CD4-positive, alpha-beta memory T cell (primary cell): ENCODE measurements at regions not wholly inside any gene's neighbourhood (a gene's known extent, or its start where the extent isn't known, plus 50 kb on each side); places are given as distances from the start of the nearest gene placed in this dataset.

Source experiments
- CTCF ChIA-PET: fragments of 350-600 bp; sonication (Branson Sonifier 250); formaldehyde crosslinking; loops from one replicate; lab custom pipeline; 2021; ENCODE audit warnings: inconsistent platforms; ENCODE audit not compliant: partially characterized antibody; lab: Charles Lee
- POLR2A ChIA-PET: fragments of 350-600 bp; sonication (Branson Sonifier 250); formaldehyde crosslinking; loops from one replicate; lab custom pipeline; 2021; ENCODE audit not compliant: partially characterized antibody; lab: Charles Lee
- DNase-seq, 5 donors: peaks; one replicate each; pipeline versions ENCODE4 v3.0.0 to v3.0.0-alpha.2; 2020 to 2022; ENCODE audit warnings: mixed read lengths in 1 of 5
- H3K27ac ChIP-seq: one replicate; pipeline ENCODE4 v1.7.0; 2013; ENCODE audit warnings: low read depth, low read length
- H3K27me3 ChIP-seq: 2 replicates; pipeline ENCODE4 v1.7.0; 2013; ENCODE audit warnings: mild to moderate bottlenecking, low read length, moderate library complexity; ENCODE audit not compliant: insufficient read depth
- H3K36me3 ChIP-seq: 2 replicates; pipeline ENCODE4 v1.7.0; 2013; ENCODE audit warnings: mild to moderate bottlenecking, low read length, moderate library complexity; ENCODE audit not compliant: insufficient read depth
- H3K4me1 ChIP-seq: 2 replicates; pipeline ENCODE4 v1.7.0; 2013; ENCODE audit warnings: mild to moderate bottlenecking, low read length, moderate library complexity; ENCODE audit not compliant: insufficient read depth
- H3K4me3 ChIP-seq, 2 donors: one replicate each; pipeline ENCODE4 v1.7.0; 2013; ENCODE audit warnings: low read length in 2 of 2, mild to moderate bottlenecking in 1 of 2
- H3K9me3 ChIP-seq, 2 donors: one replicate each; pipeline ENCODE4 v1.7.0; 2013; ENCODE audit warnings: low read length in 2 of 2, control low read depth in 1 of 2; ENCODE audit not compliant: control insufficient read depth in 1 of 2
- H3K27ac Mint-ChIP-seq, 7 donors: one replicate each; pipeline ENCODE4 v1.8.0; 2020 to 2021; ENCODE audit warnings: mixed read lengths in 7 of 7, mild to moderate bottlenecking in 6 of 7, inconsistent platforms in 3 of 7, moderate library complexity in 3 of 7
- H3K27me3 Mint-ChIP-seq, 2 donors: one replicate each; pipeline ENCODE4 v1.8.0; 2020 to 2021; ENCODE audit warnings: mixed read lengths in 2 of 2
- H3K36me3 Mint-ChIP-seq, 2 donors: one replicate each; pipeline ENCODE4 v1.8.0; 2020 to 2021; ENCODE audit warnings: mixed read lengths in 2 of 2, inconsistent platforms in 1 of 2, mild to moderate bottlenecking in 1 of 2
- H3K4me1 Mint-ChIP-seq, 4 donors: one replicate each; pipeline ENCODE4 v1.8.0; 2020 to 2021; ENCODE audit warnings: mixed read lengths in 4 of 4, mild to moderate bottlenecking in 1 of 4
- H3K4me3 Mint-ChIP-seq, 8 donors: one replicate each; pipeline ENCODE4 v1.8.0; 2020 to 2021; ENCODE audit warnings: mixed read lengths in 8 of 8, mild to moderate bottlenecking in 7 of 8, moderate library complexity in 6 of 8, inconsistent platforms in 3 of 8
- H3K9me3 Mint-ChIP-seq, 8 donors: one replicate each; pipeline ENCODE4 v1.8.0; 2020 to 2021; ENCODE audit warnings: mixed read lengths in 8 of 8, mild to moderate bottlenecking in 5 of 8, inconsistent platforms in 3 of 8, moderate library complexity in 1 of 8
- intact Hi-C: fragments of 100-400 bp; cut with micrococcal nuclease; formaldehyde crosslinking; loops from one replicate; pipeline ENCODE4 v1.15.1; 2023

DNA sequence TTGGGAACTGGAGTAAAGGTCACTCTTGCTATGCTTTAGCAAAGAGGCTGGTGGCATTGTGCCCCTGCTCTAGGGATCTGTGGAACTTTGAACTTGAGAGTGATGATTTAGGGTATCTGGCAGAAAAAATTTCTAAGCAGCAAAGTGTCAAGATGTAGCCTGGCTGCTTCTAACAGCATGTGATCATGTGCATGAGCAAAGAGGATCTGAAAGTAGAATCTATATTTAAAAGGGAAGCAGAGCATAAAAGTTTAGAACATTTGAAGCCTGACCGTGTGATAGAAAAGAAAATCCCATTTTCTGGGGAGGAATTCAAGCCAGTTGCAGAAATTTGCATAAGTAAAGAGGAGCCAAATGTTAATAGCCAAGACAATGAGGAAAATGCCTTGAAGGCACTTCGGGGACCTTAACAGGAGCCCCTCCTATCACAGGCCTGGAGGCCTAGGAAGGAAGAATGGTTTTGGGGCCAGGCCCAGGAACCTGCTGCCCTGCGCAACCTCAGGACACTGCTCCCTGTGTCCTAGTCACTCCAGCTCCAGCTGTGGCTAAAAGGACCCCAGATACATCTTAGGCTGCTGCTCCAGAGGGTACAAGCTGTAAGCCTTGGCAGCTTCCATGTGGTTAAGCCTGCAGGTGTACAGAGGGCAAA is 212.2 kb upstream of the LINGO1 start:
- POLR2A ChIA-PET: no interaction called here
- Mint-ChIP-seq H3K4me3 (no peak overlapping the region), H3K27me3 (peaks cover 26 to 36% of the 10 kb centered on the region in 2 donors), H3K9me3 (peaks cover 0 to 16% (median 10%) of the 10 kb centered on the region in 8 donors), H3K4me1 (no peaks in the 10 kb centered on the region), H3K36me3 (no peaks in the 10 kb centered on the region), H3K27ac (no peak overlapping the region)
- Histone ChIP-seq H3K4me3 (no peak overlapping the region), H3K27me3 (peaks cover 5% of the 10 kb centered on the region), H3K4me1 (no peaks in the 10 kb centered on the region), H3K36me3 (no peaks in the 10 kb centered on the region), H3K27ac (no peak overlapping the region), H3K9me3 (no peaks in the 10 kb centered on the region)
- CTCF ChIA-PET: no interaction called here
- intact Hi-C loops: no loop called here
- no peak for DNase-seq

DNA sequence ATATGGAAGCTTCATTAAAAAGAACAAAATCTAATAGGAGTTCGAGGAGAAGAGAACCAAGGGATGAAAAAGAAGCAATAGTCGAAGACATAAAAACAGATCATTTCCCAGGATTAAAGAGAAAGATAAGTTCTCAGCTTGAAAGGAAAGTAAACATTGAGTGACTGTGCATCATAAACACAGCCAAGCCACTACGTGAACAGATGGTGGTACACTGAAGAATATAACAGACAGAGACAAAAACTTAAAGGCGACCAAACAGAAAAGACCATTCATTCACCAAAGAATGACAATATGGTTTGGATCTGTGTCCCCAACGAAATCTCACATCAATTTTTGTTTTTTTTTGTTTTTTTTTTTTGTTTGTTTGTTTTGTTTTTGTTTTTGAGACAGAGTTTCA is 210.8 kb upstream of the LINGO1 start:
- H3K9me3 ChIP-seq: no peaks in the 10 kb centered on the region
- Mint-ChIP-seq H3K27me3 (peaks cover 29 to 36% of the 10 kb centered on the region in 2 donors), H3K4me3 (no peak overlapping the region), H3K4me1 (no peaks in the 10 kb centered on the region), H3K36me3 (no peaks in the 10 kb centered on the region), H3K27ac (no peak overlapping the region), H3K9me3 (peaks cover 0 to 13% (median 7%) of the 10 kb centered on the region in 8 donors)
- CTCF ChIA-PET: interaction anchor here (1.1 kb wide), 1 partner anchor 8 kb away, joined by 3 read pairs; no protein-coding TSS in a partner anchor
- H3K4me3 ChIP-seq: no peak overlapping the region
- POLR2A ChIA-PET: no interaction called here
- no peaks in the 10 kb centered on the region for H3K27me3 ChIP-seq
- intact Hi-C loops: no loop called here
- H3K4me1 ChIP-seq: no peaks in the 10 kb centered on the region
- H3K36me3 ChIP-seq: no peaks in the 10 kb centered on the region
- no peak for DNase-seq
- no peak overlapping the region for H3K27ac ChIP-seq

DNA sequence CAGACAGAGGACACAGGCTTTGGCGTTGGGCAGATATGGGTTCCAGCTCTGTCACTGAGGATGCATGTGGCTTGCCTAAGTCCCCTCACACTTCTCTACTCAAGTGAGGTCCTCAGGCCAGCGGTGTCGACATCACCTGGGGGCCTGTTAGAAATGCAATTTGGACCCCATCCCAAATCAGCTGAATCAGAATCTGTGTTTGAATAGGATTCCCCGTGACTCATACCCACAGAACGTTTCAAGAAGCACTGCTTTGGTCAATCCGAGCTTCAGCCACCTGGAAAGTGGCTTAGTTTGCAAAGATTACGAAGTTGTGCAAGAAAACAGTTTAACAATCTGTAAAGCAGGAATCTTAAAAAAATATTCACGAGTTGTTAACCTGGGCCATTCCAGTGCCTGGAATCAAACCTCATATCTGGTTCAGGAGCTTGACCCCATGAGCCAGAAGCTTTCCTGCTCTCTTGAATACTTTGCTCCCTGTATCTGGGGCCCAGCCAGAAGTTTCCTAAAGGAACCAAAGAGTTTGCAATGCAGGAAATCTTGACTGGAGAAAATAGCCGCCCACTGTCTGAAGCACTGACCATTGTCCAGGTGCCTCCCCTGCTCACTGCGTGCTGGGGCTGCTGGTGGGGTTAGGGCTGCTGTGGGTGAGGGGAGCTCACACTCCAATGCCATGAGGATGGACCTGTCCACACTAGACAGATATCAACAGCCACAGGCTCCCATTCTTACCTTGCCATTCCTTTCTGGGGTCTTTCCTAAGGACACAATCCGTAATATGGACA is 208.5 kb upstream of the LINGO1 start:
- Mint-ChIP-seq H3K36me3 (no peaks in the 10 kb centered on the region), H3K4me1 (no peaks in the 10 kb centered on the region), H3K27ac (no peak overlapping the region), H3K4me3 (no peak overlapping the region), H3K27me3 (peaks cover 23 to 31% of the 10 kb centered on the region in 2 donors), H3K9me3 (peaks cover 0 to 13% (median 7%) of the 10 kb centered on the region in 8 donors)
- Histone ChIP-seq H3K27me3 (no peaks in the 10 kb centered on the region), H3K9me3 (no peaks in the 10 kb centered on the region), H3K4me3 (no peak overlapping the region), H3K4me1 (no peaks in the 10 kb centered on the region), H3K36me3 (no peaks in the 10 kb centered on the region), H3K27ac (no peak overlapping the region)
- DNase-seq: no peak
- POLR2A ChIA-PET: no interaction called here
- intact Hi-C loops: no loop called here
- CTCF ChIA-PET: no interaction called here

DNA sequence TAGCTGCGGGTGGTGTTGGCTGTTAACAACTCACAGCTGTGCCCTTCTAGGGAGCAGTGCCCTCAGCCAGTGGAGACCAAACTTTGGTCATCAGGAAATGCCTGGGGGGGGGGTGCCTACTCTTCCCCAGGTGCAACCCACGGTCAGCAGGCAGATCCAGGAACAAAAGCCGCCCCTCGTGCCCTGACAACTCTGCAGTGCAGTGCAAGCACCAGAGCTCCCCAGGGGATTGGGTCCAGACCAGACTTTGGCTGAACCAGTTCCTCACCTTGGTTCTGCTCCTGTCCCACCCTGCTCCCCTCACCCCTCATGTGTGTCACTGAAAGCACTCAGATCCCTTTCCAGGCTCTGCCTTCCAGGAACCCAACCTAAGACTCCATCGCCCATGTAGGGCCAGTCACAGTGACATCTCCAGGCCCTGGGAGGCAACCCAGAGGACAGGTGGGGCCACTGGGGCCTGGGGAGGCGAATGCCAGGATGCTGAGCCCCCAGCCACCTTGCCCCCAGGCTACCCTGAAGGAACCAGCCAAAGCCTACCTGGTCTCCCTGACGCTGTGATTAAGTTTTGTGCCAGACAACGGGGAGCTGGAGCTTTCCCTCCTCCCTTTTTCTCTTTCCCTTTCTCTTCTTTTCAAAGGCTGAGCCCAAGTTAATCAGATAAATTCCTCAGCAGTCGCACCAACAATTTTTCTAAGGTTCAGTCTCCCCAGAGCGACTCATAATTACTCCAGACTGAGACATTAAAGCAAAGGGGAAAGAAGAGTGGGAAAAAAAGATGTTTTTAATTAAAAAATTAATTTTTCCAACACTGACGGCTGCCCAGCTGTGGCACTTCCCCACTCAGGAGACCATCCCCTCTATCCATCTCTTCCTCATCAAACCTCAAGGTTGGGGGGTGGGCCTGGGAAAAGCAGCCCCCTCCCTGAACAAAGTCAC is 207.5 kb upstream of the LINGO1 start:
- no peaks in the 10 kb centered on the region for H3K36me3 Mint-ChIP-seq
- no peaks in the 10 kb centered on the region for H3K27me3 ChIP-seq
- H3K27me3 Mint-ChIP-seq: peaks cover 24 to 30% of the 10 kb centered on the region in 2 donors
- ChIA-PET POLR2A (no interaction called here), CTCF (no interaction called here)
- no peaks in the 10 kb centered on the region for H3K4me1 Mint-ChIP-seq
- no peak overlapping the region for H3K4me3 ChIP-seq
- no peaks in the 10 kb centered on the region for H3K9me3 ChIP-seq
- no peak for DNase-seq
- H3K36me3 ChIP-seq: no peaks in the 10 kb centered on the region
- peaks cover 0 to 10% (median 6%) of the 10 kb centered on the region in 8 donors for H3K9me3 Mint-ChIP-seq
- H3K4me3 Mint-ChIP-seq: no peak overlapping the region
- no peak overlapping the region for H3K27ac Mint-ChIP-seq
- H3K4me1 ChIP-seq: no peaks in the 10 kb centered on the region
- intact Hi-C loops: no loop called here
- H3K27ac ChIP-seq: no peak overlapping the region

DNA sequence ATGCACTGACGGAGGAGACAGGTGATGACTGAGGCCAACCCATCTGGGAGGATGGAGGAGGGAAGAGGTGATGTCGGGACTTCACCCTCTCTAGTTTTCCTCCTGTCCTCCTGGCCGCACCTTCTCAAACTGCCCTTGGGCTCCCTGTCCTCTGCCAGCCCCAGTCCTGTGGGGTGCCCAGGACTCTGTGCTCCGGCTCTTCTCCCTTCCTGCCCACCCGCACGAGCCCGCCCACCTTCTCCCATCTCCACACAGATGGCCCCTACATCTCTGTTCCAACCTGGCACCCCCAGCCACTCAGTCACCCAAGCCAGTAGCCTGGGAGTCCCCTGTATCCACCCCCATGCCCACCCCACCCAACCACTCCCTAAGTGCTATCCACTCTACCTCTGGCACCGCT is 206.7 kb upstream of the LINGO1 start:
- H3K36me3 ChIP-seq: no peaks in the 10 kb centered on the region
- Mint-ChIP-seq H3K27me3 (peaks cover 18 to 27% of the 10 kb centered on the region in 2 donors), H3K4me1 (no peaks in the 10 kb centered on the region), H3K9me3 (peaks cover 0 to 4% (median 2%) of the 10 kb centered on the region in 8 donors), H3K27ac (no peak overlapping the region), H3K36me3 (no peaks in the 10 kb centered on the region), H3K4me3 (no peak overlapping the region)
- no peak overlapping the region for H3K27ac ChIP-seq
- intact Hi-C loops: no loop called here
- H3K9me3 ChIP-seq: no peaks in the 10 kb centered on the region
- no peaks in the 10 kb centered on the region for H3K27me3 ChIP-seq
- ChIA-PET CTCF (no interaction called here), POLR2A (no interaction called here)
- no peaks in the 10 kb centered on the region for H3K4me1 ChIP-seq
- no peak overlapping the region for H3K4me3 ChIP-seq
- no peak for DNase-seq

DNA sequence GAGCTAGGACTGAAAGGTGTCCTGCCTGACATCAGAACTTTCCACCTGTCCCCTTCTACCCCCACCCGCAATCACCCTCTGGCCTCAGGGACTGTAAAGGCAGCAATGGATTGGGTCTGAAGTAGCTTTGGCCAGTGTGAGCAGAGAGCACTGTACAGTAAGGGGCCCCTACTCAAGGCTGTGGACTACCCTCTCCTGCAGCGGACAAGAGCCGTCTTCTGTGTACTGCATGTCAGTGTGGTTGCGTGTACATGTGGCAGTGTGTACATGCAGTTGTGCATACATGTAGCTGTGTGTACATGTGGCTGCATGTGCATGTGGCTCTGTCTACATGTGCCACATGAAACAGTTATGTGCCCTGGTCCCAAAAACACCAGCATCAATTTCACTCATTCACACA is 205.9 kb upstream of the LINGO1 start:
- Mint-ChIP-seq H3K4me3 (no peak overlapping the region), H3K4me1 (no peaks in the 10 kb centered on the region), H3K36me3 (no peaks in the 10 kb centered on the region), H3K27me3 (peaks cover 17 to 27% of the 10 kb centered on the region in 2 donors), H3K27ac (no peak overlapping the region), H3K9me3 (no peaks in the 10 kb centered on the region)
- POLR2A ChIA-PET: no interaction called here
- Histone ChIP-seq H3K27ac (no peak overlapping the region), H3K4me3 (no peak overlapping the region), H3K27me3 (no peaks in the 10 kb centered on the region), H3K36me3 (no peaks in the 10 kb centered on the region), H3K4me1 (no peaks in the 10 kb centered on the region), H3K9me3 (no peaks in the 10 kb centered on the region)
- no peak for DNase-seq
- intact Hi-C loops: no loop called here
- CTCF ChIA-PET: no interaction called here

DNA sequence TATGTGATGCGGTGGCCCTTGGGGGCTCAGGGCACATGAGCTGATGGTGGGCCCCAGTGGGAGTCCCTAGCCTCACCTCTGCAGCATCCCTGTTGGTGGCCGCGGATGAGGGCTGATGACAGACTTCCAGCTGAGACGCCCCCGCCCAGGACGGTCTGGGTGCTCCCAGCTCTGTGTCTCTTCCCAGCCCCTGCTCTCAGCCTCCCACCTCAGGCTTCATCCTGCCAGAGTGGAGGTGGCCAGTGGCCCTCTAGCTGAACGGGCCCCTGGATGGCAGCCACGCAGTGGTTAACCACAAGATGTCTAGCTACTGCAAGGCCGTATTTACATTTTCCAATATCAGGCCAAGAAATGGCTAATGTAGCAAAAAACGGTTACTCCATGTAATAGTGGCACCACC is 205.3 kb upstream of the LINGO1 start:
- POLR2A ChIA-PET: no interaction called here
- Histone ChIP-seq H3K27ac (no peak overlapping the region), H3K9me3 (no peaks in the 10 kb centered on the region), H3K4me3 (no peak overlapping the region), H3K27me3 (no peaks in the 10 kb centered on the region), H3K4me1 (no peaks in the 10 kb centered on the region), H3K36me3 (no peaks in the 10 kb centered on the region)
- intact Hi-C loops: no loop called here
- no peak overlapping the region for H3K27ac Mint-ChIP-seq
- peaks cover 18 to 25% of the 10 kb centered on the region in 2 donors for H3K27me3 Mint-ChIP-seq
- DNase-seq: no peak
- no peak overlapping the region for H3K4me3 Mint-ChIP-seq
- CTCF ChIA-PET: no interaction called here
- H3K9me3 Mint-ChIP-seq: no peaks in the 10 kb centered on the region
- no peaks in the 10 kb centered on the region for H3K36me3 Mint-ChIP-seq
- H3K4me1 Mint-ChIP-seq: no peaks in the 10 kb centered on the region
